ENCODE measurements at regions not wholly inside any gene's neighbourhood (a gene's known extent, or its start where the extent isn't known, plus 50 kb on each side); places are given as distances from the start of the nearest gene placed in this dataset.
"Not testable (repeated sequence)": the region's sequence is repeated elsewhere in the genome, so short reads cannot be mapped to it uniquely, and the experiment has no call there.

- TF ChIP-seq CTCF (conservative IDR thresholded peaks at IDR 0.05), result no peak
- H3F3A ChIP-seq (ENCODE audit: insufficient read depth, low read depth), result no peaks in the 10 kb centered on the region
- no peaks in the 10 kb centered on the region for H4K20me1 ChIP-seq (ENCODE audit: insufficient read depth)
- no peaks in the 10 kb centered on the region for H3K36me3 ChIP-seq (ENCODE audit: low read depth)
- no peaks in the 10 kb centered on the region; the same call in 1 of the 2 replicates for H3K9me2 ChIP-seq (ENCODE audit: insufficient read depth)
- no peaks in the 10 kb centered on the region for H3K4me1 ChIP-seq (replicated peaks; ENCODE audit: insufficient read depth)
- ChIA-PET CTCF (no interaction called here), POLR2A (ENCODE audit: unreplicated experiment) (no interaction called here)
- intact Hi-C loops (cut with micrococcal nuclease; ENCODE audit: unreplicated experiment), result no loop called here
- no TSS peak for BruUV-seq (replicated peaks)
- no peak overlapping the region for H3K4me3 ChIP-seq
- H3K9me3 ChIP-seq (ENCODE audit: insufficient read depth, low read depth), result no peaks in the 10 kb centered on the region
- no peak for DNase-seq
- no peak overlapping the region for H2AFZ ChIP-seq
- H3K27me3 ChIP-seq (ENCODE audit: insufficient read depth, low read depth), result no peaks in the 10 kb centered on the region
- no peaks in the 10 kb centered on the region for H3K79me2 ChIP-seq (ENCODE audit: low read depth)
- H3K27ac ChIP-seq, result no peak overlapping the region
- no peak overlapping the region for H3K4me2 ChIP-seq
These were observed 555.5 kb upstream of the CYLC2 start for GRCh38 chr9:102439583-102439982.

DNA sequence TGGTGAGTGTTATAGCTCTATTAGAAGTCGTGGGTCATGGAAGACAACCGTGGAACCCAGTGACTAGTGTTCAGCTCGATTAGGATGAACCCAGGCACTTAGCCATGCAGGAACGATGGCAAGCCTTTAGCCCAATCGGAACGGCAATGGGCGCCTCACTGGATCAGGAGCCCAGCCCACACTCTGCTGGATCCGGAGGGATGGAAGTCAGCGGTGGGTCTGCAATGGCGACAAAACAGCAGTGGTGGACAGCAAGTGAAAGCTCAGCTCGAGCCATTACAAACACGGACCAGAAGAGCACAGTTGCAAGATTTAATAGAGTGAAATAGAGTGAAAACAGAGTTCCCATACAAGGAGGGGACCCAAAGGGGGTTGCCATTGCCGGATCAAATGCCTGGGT lies 558.5 kb upstream of the CYLC2 start:
- POLR2A ChIA-PET (ENCODE audit: unreplicated experiment); DNase-seq; H3K79me2 ChIP-seq (ENCODE audit: low read depth); CTCF ChIA-PET; H3K9me3 ChIP-seq (ENCODE audit: insufficient read depth, low read depth); H3K4me1 ChIP-seq (replicated peaks; ENCODE audit: insufficient read depth); H3F3A ChIP-seq (ENCODE audit: insufficient read depth, low read depth); BruUV-seq (replicated peaks); H4K20me1 ChIP-seq (ENCODE audit: insufficient read depth); H3K36me3 ChIP-seq (ENCODE audit: low read depth); H3K27me3 ChIP-seq (ENCODE audit: insufficient read depth, low read depth); H3K4me3 ChIP-seq; H3K9me2 ChIP-seq (ENCODE audit: insufficient read depth); H3K27ac ChIP-seq; H2AFZ ChIP-seq; intact Hi-C loops (cut with micrococcal nuclease; ENCODE audit: unreplicated experiment): not testable (repeated sequence)
- H3K4me2 ChIP-seq, result peak overlapping the region; percentile 26; the same call in 1 of the 2 replicates

DNA sequence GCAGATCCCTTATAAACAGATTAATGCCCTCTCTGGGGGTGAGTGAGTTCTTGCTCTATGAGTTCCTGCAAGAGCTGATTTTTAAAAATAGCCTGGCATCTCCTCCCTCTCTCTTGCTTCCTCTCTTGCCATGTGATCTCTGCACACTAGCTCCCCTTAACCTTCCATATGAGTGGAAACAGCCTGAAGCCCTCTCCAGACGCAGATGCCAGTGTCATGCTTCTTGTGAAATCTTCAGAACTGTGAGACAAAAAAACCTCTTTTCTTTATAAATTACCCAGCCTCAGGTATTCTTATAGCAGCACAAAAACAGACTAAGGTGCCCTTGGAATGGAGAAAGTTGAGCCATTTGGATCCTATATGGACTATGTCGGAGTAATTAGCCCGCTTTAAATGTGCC lies 559.7 kb upstream of the CYLC2 start:
- Histone ChIP-seq H3K4me2 (no peak overlapping the region), H3K4me3 (no peak overlapping the region), H3F3A (ENCODE audit: insufficient read depth, low read depth) (no peaks in the 10 kb centered on the region), H2AFZ (no peak overlapping the region), H3K79me2 (ENCODE audit: low read depth) (no peaks in the 10 kb centered on the region), H3K9me3 (ENCODE audit: insufficient read depth, low read depth) (no peaks in the 10 kb centered on the region), H3K9me2 (ENCODE audit: insufficient read depth) (no peaks in the 10 kb centered on the region; the same call in 1 of the 2 replicates), H3K36me3 (ENCODE audit: low read depth) (no peaks in the 10 kb centered on the region), H3K4me1 (replicated peaks; ENCODE audit: insufficient read depth) (no peaks in the 10 kb centered on the region), H4K20me1 (ENCODE audit: insufficient read depth) (no peaks in the 10 kb centered on the region), H3K27ac (no peak overlapping the region), H3K27me3 (ENCODE audit: insufficient read depth, low read depth) (no peaks in the 10 kb centered on the region)
- no TSS peak for BruUV-seq (replicated peaks)
- TF ChIP-seq EZH2 (IDR thresholded peaks at IDR 0.05; ENCODE audit: low read depth) (no peak), CTCF (conservative IDR thresholded peaks at IDR 0.05) (no peak)
- ChIA-PET CTCF (no interaction called here), POLR2A (ENCODE audit: unreplicated experiment) (no interaction called here)
- intact Hi-C loops (cut with micrococcal nuclease; ENCODE audit: unreplicated experiment), result no loop called here
- no peak for DNase-seq

DNA sequence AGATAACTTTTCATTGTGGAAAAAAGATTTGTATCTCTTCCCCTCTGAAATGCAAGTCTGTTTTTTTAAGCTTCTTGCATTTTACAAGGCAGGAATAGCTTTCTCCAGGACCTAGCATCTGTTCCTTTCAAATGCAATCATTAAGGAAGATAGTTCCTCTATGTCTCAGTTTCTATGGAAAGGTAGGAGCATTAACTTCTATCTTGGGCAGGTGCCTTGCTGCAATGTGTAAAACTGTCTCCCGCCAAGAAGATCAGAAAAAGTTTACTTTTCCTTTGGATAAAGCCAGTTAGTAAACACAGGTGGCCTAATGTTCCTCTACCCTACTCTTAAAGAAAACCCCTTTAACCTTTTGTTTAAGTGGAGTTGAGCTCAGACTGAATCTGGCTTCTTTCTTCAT lies 560.6 kb upstream of the CYLC2 start:
- ChIA-PET CTCF (no interaction called here), POLR2A (ENCODE audit: unreplicated experiment) (no interaction called here)
- no peak for TF ChIP-seq CTCF (conservative IDR thresholded peaks at IDR 0.05)
- TF ChIP-seq EZH2 (IDR thresholded peaks at IDR 0.05; ENCODE audit: low read depth), result no peak
- Histone ChIP-seq H3K27ac (no peak overlapping the region), H3K36me3 (ENCODE audit: low read depth) (no peaks in the 10 kb centered on the region), H3K4me1 (replicated peaks; ENCODE audit: insufficient read depth) (no peaks in the 10 kb centered on the region), H3K4me3 (no peak overlapping the region), H3K79me2 (ENCODE audit: low read depth) (no peaks in the 10 kb centered on the region), H3F3A (ENCODE audit: insufficient read depth, low read depth) (no peaks in the 10 kb centered on the region), H2AFZ (no peak overlapping the region), H3K9me2 (ENCODE audit: insufficient read depth) (no peaks in the 10 kb centered on the region; the same call in 1 of the 2 replicates), H3K27me3 (ENCODE audit: insufficient read depth, low read depth) (no peaks in the 10 kb centered on the region), H3K4me2 (no peak overlapping the region), H3K9me3 (ENCODE audit: insufficient read depth, low read depth) (no peaks in the 10 kb centered on the region), H4K20me1 (ENCODE audit: insufficient read depth) (no peaks in the 10 kb centered on the region)
- DNase-seq, result no peak
- intact Hi-C loops (cut with micrococcal nuclease; ENCODE audit: unreplicated experiment), result no loop called here
- no TSS peak for BruUV-seq (replicated peaks)
